ENCODE measurements at regions not wholly inside any gene's neighbourhood (a gene's known extent, or its start where the extent isn't known, plus 50 kb on each side); places are given as distances from the start of the nearest gene placed in this dataset.

GRCh38 chr2:120936476-120937334, 201.0 kb downstream of the GLI2 start:
- no peak for TF ChIP-seq CTCF (IDR thresholded peaks at IDR 0.05; ENCODE audit: insufficient read depth, low read length, poor library complexity, severe bottlenecking)
- DNase-seq (ENCODE audit: extremely low read depth, insufficient read length) = no peak
- Histone ChIP-seq H3K4me3 (replicated peaks; ENCODE audit: low read depth, low read length) (no peak overlapping the region), H3K36me3 (ENCODE audit: control insufficient read depth, insufficient read depth, low read length) (no peaks in the 10 kb centered on the region), H3K27me3 (replicated peaks; ENCODE audit: control insufficient read depth, insufficient read depth, low read length) (no peaks in the 10 kb centered on the region; the same call in 1 of the 2 replicates)

- no peaks in the 10 kb centered on the region for H3K36me3 ChIP-seq (ENCODE audit: control insufficient read depth, insufficient read depth, low read length)
- H3K4me3 ChIP-seq (replicated peaks; ENCODE audit: low read depth, low read length) = no peak overlapping the region
- TF ChIP-seq CTCF (IDR thresholded peaks at IDR 0.05; ENCODE audit: insufficient read depth, low read length, poor library complexity, severe bottlenecking) = no peak
- no peak for DNase-seq (ENCODE audit: extremely low read depth, insufficient read length)
- H3K27me3 ChIP-seq (replicated peaks; ENCODE audit: control insufficient read depth, insufficient read depth, low read length) = no peaks in the 10 kb centered on the region; the same call in 1 of the 2 replicates
These were observed 202.0 kb downstream of the GLI2 start for GRCh38 chr2:120937686-120938044.

GRCh38 chr2:120938045-120938771, 202.5 kb downstream of the GLI2 start:
- no peak overlapping the region for H3K4me3 ChIP-seq (replicated peaks; ENCODE audit: low read depth, low read length)
- no peak for TF ChIP-seq CTCF (IDR thresholded peaks at IDR 0.05; ENCODE audit: insufficient read depth, low read length, poor library complexity, severe bottlenecking)
- DNase-seq (ENCODE audit: extremely low read depth, insufficient read length) = no peak
- H3K27me3 ChIP-seq (replicated peaks; ENCODE audit: control insufficient read depth, insufficient read depth, low read length) = no peaks in the 10 kb centered on the region; the same call in 1 of the 2 replicates
- H3K36me3 ChIP-seq (ENCODE audit: control insufficient read depth, insufficient read depth, low read length) = no peaks in the 10 kb centered on the region

GRCh38 chr2:120939595-120940318, 204.1 kb downstream of the GLI2 start:
- Histone ChIP-seq H3K27me3 (replicated peaks; ENCODE audit: control insufficient read depth, insufficient read depth, low read length) (no peaks in the 10 kb centered on the region; the same call in 1 of the 2 replicates), H3K36me3 (ENCODE audit: control insufficient read depth, insufficient read depth, low read length) (no peaks in the 10 kb centered on the region), H3K4me3 (replicated peaks; ENCODE audit: low read depth, low read length) (no peak overlapping the region)
- TF ChIP-seq CTCF (IDR thresholded peaks at IDR 0.05; ENCODE audit: insufficient read depth, low read length, poor library complexity, severe bottlenecking) = no peak
- no peak for DNase-seq (ENCODE audit: extremely low read depth, insufficient read length)

GRCh38 chr2:120940319-120940696, 204.6 kb downstream of the GLI2 start:
- H3K27me3 ChIP-seq (replicated peaks; ENCODE audit: control insufficient read depth, insufficient read depth, low read length) = no peaks in the 10 kb centered on the region; the same call in 1 of the 2 replicates
- TF ChIP-seq CTCF (IDR thresholded peaks at IDR 0.05; ENCODE audit: insufficient read depth, low read length, poor library complexity, severe bottlenecking) = no peak
- DNase-seq (ENCODE audit: extremely low read depth, insufficient read length) = no peak
- H3K4me3 ChIP-seq (replicated peaks; ENCODE audit: low read depth, low read length) = no peak overlapping the region
- H3K36me3 ChIP-seq (ENCODE audit: control insufficient read depth, insufficient read depth, low read length) = no peaks in the 10 kb centered on the region

Data from GM06990 (cell line).